HepG2 (cell line): ENCODE measurements at regions not wholly inside any gene's neighbourhood (a gene's known extent, or its start where the extent isn't known, plus 50 kb on each side); places are given as distances from the start of the nearest gene placed in this dataset.

Experiments
- ATAC-seq: fragments of 200-7000 bp; cut with Tn5 transposase; 3 replicates; pipeline ENCODE4 v1.9.1; 2020; ENCODE audit warnings: mild to moderate bottlenecking, moderate library complexity
- BruUV-seq: library from RNA; stranded (reverse); fragments of 400-500 nt; replicated peaks from 2 replicates; lab custom pipeline; 2021; lab: Mats Ljungman, UMichigan
- CTCF ChIA-PET: fragments of 300-600 bp; formaldehyde crosslinking; extraction: SDS; loops from one replicate; lab custom pipeline; 2021; ENCODE audit warnings: low total read pairs, inconsistent platforms, low intra/inter-chr PET ratio; lab: Yijun Ruan, JAX
- POLR2A ChIA-PET: fragments of 350-600 bp; sonication (Branson Sonifier 250); formaldehyde crosslinking; loops from one replicate; lab custom pipeline; 2020; ENCODE audit warnings: antibody characterized with exemption, inconsistent platforms; lab: Yijun Ruan, JAX
- DNase-seq: peaks from one replicate; pipeline ENCODE4 v3.0.0-alpha.2; 2015; ENCODE audit warnings: low spot score
- FAIRE-seq: peaks from 3 replicates; lab custom pipeline; 2011; peaks lifted over from hg19 to GRCh38; lab: Jason Lieb, UNC
- H2AFZ ChIP-seq: one replicate; pipeline ENCODE4 v1.6.1; 2011; ENCODE audit warnings: low read length, inconsistent platforms
- H3K27ac ChIP-seq: fragments of 300-600 bp; 3 replicates; pipeline ENCODE4 v1.8.0; 2011; ENCODE audit warnings: mixed run types, mild to moderate bottlenecking, mixed read lengths, low read length, inconsistent platforms; ENCODE audit not compliant: insufficient read depth; ENCODE audit errors: extremely low read length
- H3K27me3 ChIP-seq, 2 experiments: fragments of 200-600 bp in 1 of 2; 2 replicates in 1 of 2; 3 replicates in 1 of 2; pipeline versions ENCODE4 v1.6.0 to v1.8.0; 2011; ENCODE audit warnings: low read length in 2 of 2, mild to moderate bottlenecking in 2 of 2, moderate library complexity in 2 of 2, inconsistent platforms in 1 of 2; ENCODE audit not compliant: insufficient read depth in 2 of 2, control insufficient read depth in 1 of 2
- H3K36me3 ChIP-seq, 2 experiments: fragments of 200-600 bp in 1 of 2; replicated peaks in 1 of 2; 2 replicates in 1 of 2; 3 replicates in 1 of 2; pipeline versions ENCODE4 v1.5.1 to v1.8.0; 2011; ENCODE audit warnings: low read length in 2 of 2, inconsistent platforms in 1 of 2; ENCODE audit not compliant: insufficient read depth in 2 of 2, control insufficient read depth in 1 of 2
- H3K4me1 ChIP-seq: 2 replicates; pipeline ENCODE4 v1.5.1; 2012; ENCODE audit warnings: low read length, inconsistent platforms; ENCODE audit not compliant: insufficient read depth
- H3K4me2 ChIP-seq: 2 replicates; pipeline ENCODE4 v1.6.0; 2011; ENCODE audit warnings: low read depth, low read length, inconsistent platforms
- H3K4me3 ChIP-seq, 3 experiments: fragments of 200-600 bp in 1 of 3; sonication (generic), shearing (Covaris generic) in 1 of 3; replicated peaks in 1 of 3; 2 replicates each; pipeline ENCODE4 v1.5.1; 2011 to 2016; ENCODE audit warnings: low read length in 3 of 3, inconsistent platforms in 2 of 3, low read depth in 2 of 3, mild to moderate bottlenecking in 2 of 3, control low read depth in 1 of 3, mixed read lengths in 1 of 3; ENCODE audit not compliant: insufficient read depth in 1 of 3
- H3K79me2 ChIP-seq: one replicate; pipeline ENCODE4 v1.6.1; 2011; ENCODE audit warnings: low read length, inconsistent platforms; ENCODE audit not compliant: insufficient read depth
- H3K9ac ChIP-seq: 2 replicates; pipeline ENCODE4 v1.6.0; 2011; ENCODE audit warnings: mild to moderate bottlenecking, low read depth, low read length, inconsistent platforms; ENCODE audit not compliant: insufficient read depth
- H3K9me3 ChIP-seq: 2 replicates; pipeline ENCODE4 v1.5.1; 2012; ENCODE audit warnings: mild to moderate bottlenecking, low read length
- H4K20me1 ChIP-seq: 2 replicates; pipeline ENCODE4 v1.6.0; 2011; ENCODE audit warnings: inconsistent platforms, mild to moderate bottlenecking, low read length, moderate library complexity; ENCODE audit not compliant: insufficient read depth
- AGO1 ChIP-seq: fragments of 200-400 bp; formaldehyde crosslinking; IDR thresholded peaks from 2 replicates; pipeline ENCODE4 v1.6.1; 2017; ENCODE audit warnings: mild to moderate bottlenecking, low read depth, low read length, moderate library complexity; ENCODE audit not compliant: poor library complexity, severe bottlenecking
- ATM ChIP-seq: fragments of 450-650 bp; IDR thresholded peaks from 2 replicates; pipeline ENCODE4 v1.7.1; 2017; ENCODE audit warnings: mild to moderate bottlenecking, borderline replicate concordance
- CCAR2 ChIP-seq: fragments of 200-400 bp; formaldehyde crosslinking; optimal IDR thresholded peaks from 2 replicates; pipeline ENCODE3; 2018; ENCODE audit warnings: low read depth, mild to moderate bottlenecking, low read length, moderate library complexity
- DDIT3 ChIP-seq: sonication (generic); formaldehyde crosslinking; IDR thresholded peaks from 2 replicates; pipeline ENCODE4 v1.4.0; 2020; ENCODE audit warnings: mild to moderate bottlenecking, missing genetic modification reagents
- IRX3 ChIP-seq: sonication (generic); formaldehyde crosslinking; IDR thresholded peaks from 2 replicates; pipeline ENCODE4 v1.8.1; 2023; ENCODE audit warnings: mild to moderate bottlenecking, low read depth, missing genetic modification reagents, borderline replicate concordance
- ISL2 ChIP-seq: sonication (generic); formaldehyde crosslinking; IDR thresholded peaks from 2 replicates; pipeline ENCODE4 v1.5.0; 2020; ENCODE audit warnings: missing genetic modification reagents
- POGK ChIP-seq: sonication (generic); formaldehyde crosslinking; conservative IDR thresholded peaks from 2 replicates; pipeline ENCODE4 v1.8.0; 2022; ENCODE audit warnings: mild to moderate bottlenecking, moderate library complexity, missing genetic modification reagents
- TARDBP ChIP-seq: sonication (generic); formaldehyde crosslinking; IDR thresholded peaks from 2 replicates; pipeline ENCODE4 v1.8.0; 2022; ENCODE audit warnings: mild to moderate bottlenecking, missing genetic modification reagents
- TBX3 ChIP-seq: fragments of 450-650 bp; IDR thresholded peaks from 2 replicates; pipeline ENCODE4 v1.6.1; 2017; ENCODE audit warnings: antibody characterized with exemption, mild to moderate bottlenecking, inconsistent platforms, borderline replicate concordance
- ZBTB1 ChIP-seq: sonication (generic); formaldehyde crosslinking; IDR thresholded peaks from 2 replicates; pipeline ENCODE4 v1.4.0; 2020; ENCODE audit warnings: missing genetic modification reagents, borderline replicate concordance
- ZNF703 ChIP-seq: sonication (generic); formaldehyde crosslinking; IDR thresholded peaks from 2 replicates; pipeline ENCODE4 v1.5.1; 2020; ENCODE audit warnings: missing genetic modification reagents, mild to moderate bottlenecking, moderate library complexity, borderline replicate concordance
- WGBS: methylation state at CpG from one replicate; pipeline ENCODE4 v1.1.6; 2017; ENCODE audit warnings: low lambda C conversion rate; 5-methylcytosine and 5-hydroxymethylcytosine counted together
- in situ Hi-C: cut with HindIII; loops from 2 replicates; pipeline ENCODE4 v1.10.0; 2017; ENCODE audit warnings: low pct_unique_long_range_greater_than_20kb; ENCODE audit not compliant: extremely low pct_ligation_motif_present
- intact Hi-C: fragments of 100-400 bp; cut with micrococcal nuclease; formaldehyde crosslinking; loops from one replicate; pipeline ENCODE4 v1.10.0; 2022; ENCODE audit not compliant: unreplicated experiment
- TF ChIP-seq, protein P1 (sequence below): sonication (generic); formaldehyde crosslinking; IDR thresholded peaks from 2 replicates; pipeline ENCODE4 v1.8.0; 2022; ENCODE audit warnings: mild to moderate bottlenecking, missing genetic modification reagents, borderline replicate concordance

- ChIA-PET POLR2A (interaction anchor here (1.1 kb wide), 1 partner anchor 10 kb away, joined by 3 read pairs; no protein-coding TSS in a partner anchor), CTCF (no interaction called here)
- Histone ChIP-seq H3K4me3 (no peak overlapping the region), H4K20me1 (no peaks in the 10 kb centered on the region), H3K27ac (no peak overlapping the region), H3K4me2 (no peak overlapping the region), H3K79me2 (no peaks in the 10 kb centered on the region), H2AFZ (no peak overlapping the region), H3K36me3 (no peaks in the 10 kb centered on the region), H3K27me3 (no peaks in the 10 kb centered on the region), H3K9ac (no peak overlapping the region), H3K4me1 (peaks cover 1% of the 10 kb centered on the region; the same call in 1 of the 2 replicates), H3K9me3 (no peaks in the 10 kb centered on the region)
- no TSS peak for BruUV-seq
- FAIRE-seq: no peak
- in situ Hi-C loops (no loop called here), intact Hi-C loops (no loop called here)
- TF ChIP-seq TARDBP (CRISPR knock-in tag) (no peak), CCAR2 (no peak), POGK (CRISPR knock-in tag) (no peak), ATM (no peak), ISL2 (no peak), AGO1 (no peak), ZNF703 (CRISPR knock-in tag) (no peak), DDIT3 (CRISPR knock-in tag) (no peak), ZBTB1 (no peak), IRX3 (CRISPR knock-in tag) (no peak), TBX3 (no peak)
- TF ChIP-seq, protein P1, sequence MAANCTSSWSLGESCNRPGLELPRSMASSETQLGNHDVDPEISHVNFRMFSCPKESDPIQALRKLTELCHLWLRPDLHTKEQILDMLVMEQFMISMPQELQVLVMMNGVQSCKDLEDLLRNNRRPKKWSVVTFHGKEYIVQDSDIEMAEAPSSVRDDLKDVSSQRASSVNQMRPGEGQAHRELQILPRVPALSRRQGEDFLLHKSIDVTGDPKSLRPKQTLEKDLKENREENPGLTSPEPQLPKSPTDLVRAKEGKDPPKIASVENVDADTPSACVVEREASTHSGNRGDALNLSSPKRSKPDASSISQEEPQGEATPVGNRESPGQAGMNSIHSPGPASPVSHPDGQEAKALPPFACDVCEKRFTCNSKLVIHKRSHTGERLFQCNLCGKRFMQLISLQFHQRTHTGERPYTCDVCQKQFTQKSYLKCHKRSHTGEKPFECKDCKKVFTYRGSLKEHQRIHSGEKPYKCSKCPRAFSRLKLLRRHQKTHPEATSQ (CRISPR knock-in tag): no peak
- WGBS: 92% methylated on average over 4 of the region's 4 CpGs
- no peak for DNase-seq
- no peak for ATAC-seq
These were observed 343.2 kb downstream of the SPRY1 start for GRCh38 chr4:123739806-123740205.
